Endodermal cell (in vitro differentiated cells): ENCODE measurements at regions not wholly inside any gene's neighbourhood (a gene's known extent, or its start where the extent isn't known, plus 50 kb on each side); places are given as distances from the start of the nearest gene placed in this dataset.

Source experiments
- DNase-seq: peaks from one replicate; pipeline ENCODE4 v3.0.0-alpha.2; 2017
- H3K27ac ChIP-seq: 2 replicates; pipeline ENCODE4 v1.5.1; 2013; ENCODE audit warnings: mild to moderate bottlenecking, low read depth, low read length, moderate library complexity
- H3K27me3 ChIP-seq: 2 replicates; pipeline ENCODE4 v1.6.1; 2013; ENCODE audit warnings: mild to moderate bottlenecking, low read length, moderate library complexity; ENCODE audit not compliant: insufficient read depth, control insufficient read depth, poor library complexity, severe bottlenecking
- H3K36me3 ChIP-seq: 2 replicates; pipeline ENCODE4 v1.7.0; 2013; ENCODE audit warnings: mild to moderate bottlenecking, low read length, moderate library complexity; ENCODE audit not compliant: control insufficient read depth, insufficient read depth
- H3K4me1 ChIP-seq: one replicate; pipeline ENCODE4 v1.7.0; 2013; ENCODE audit warnings: low read length; ENCODE audit not compliant: control insufficient read depth, insufficient read depth
- H3K4me3 ChIP-seq: 2 replicates; pipeline ENCODE4 v1.5.1; 2013; ENCODE audit warnings: mild to moderate bottlenecking, low read length, moderate library complexity
- H3K9ac ChIP-seq: 2 replicates; pipeline ENCODE4 v1.6.1; 2013; ENCODE audit warnings: mild to moderate bottlenecking, low read length, moderate library complexity; ENCODE audit not compliant: poor library complexity, severe bottlenecking; ENCODE audit errors: extremely low read depth
- H3K9me3 ChIP-seq: 2 replicates; pipeline ENCODE4 v1.6.1; 2013; ENCODE audit warnings: mild to moderate bottlenecking, low read length, moderate library complexity; ENCODE audit not compliant: control insufficient read depth
- H3K27ac Mint-ChIP-seq: 2 replicates; pipeline ENCODE4 v1.8.0; 2020; ENCODE audit warnings: mixed read lengths
- H3K27me3 Mint-ChIP-seq: 2 replicates; pipeline ENCODE4 v1.8.0; 2021; ENCODE audit warnings: mild to moderate bottlenecking, mixed read lengths; ENCODE audit not compliant: insufficient read depth
- H3K36me3 Mint-ChIP-seq: 2 replicates; pipeline ENCODE4 v1.8.0; 2020; ENCODE audit warnings: low read depth, mixed read lengths
- H3K4me1 Mint-ChIP-seq: 2 replicates; pipeline ENCODE4 v1.8.0; 2020; ENCODE audit warnings: mixed read lengths
- H3K4me3 Mint-ChIP-seq: 2 replicates; pipeline ENCODE4 v1.8.0; 2020; ENCODE audit warnings: mild to moderate bottlenecking, moderate library complexity, mixed read lengths
- H3K9me3 Mint-ChIP-seq: 2 replicates; pipeline ENCODE4 v1.8.0; 2020; ENCODE audit warnings: mild to moderate bottlenecking, mixed read lengths
- WGBS, 2 experiments: methylation state at CpG; one replicate each; pipeline versions ENCODE4 v1.1.5 to v1.1.7; 2013; ENCODE audit warnings: missing lambda C conversion rate in 2 of 2, mixed read lengths in 1 of 2; ENCODE audit not compliant: insufficient coverage in 1 of 2, insufficient read length in 1 of 2; 5-methylcytosine and 5-hydroxymethylcytosine counted together
- TF ChIP-seq, protein P1 (sequence below): fragments of 200-600 bp; sonication (generic); conservative IDR thresholded peaks from 2 replicates; pipeline ENCODE4 v1.5.0; 2021; ENCODE audit warnings: antibody characterized with exemption, mild to moderate bottlenecking

GRCh38 chr9:108456903-108457302 is 398.9 kb downstream of the ACTL7B start:
- Histone ChIP-seq H3K36me3 (no peaks in the 10 kb centered on the region), H3K27ac (no peak overlapping the region), H3K9ac (no peak overlapping the region), H3K9me3 (no peaks in the 10 kb centered on the region), H3K27me3 (no peaks in the 10 kb centered on the region), H3K4me1 (no peaks in the 10 kb centered on the region), H3K4me3 (no peak overlapping the region)
- DNase-seq = no peak
- H3K4me1 Mint-ChIP-seq = no peaks in the 10 kb centered on the region
- no peak overlapping the region for H3K27ac Mint-ChIP-seq
- H3K4me3 Mint-ChIP-seq = no peak overlapping the region
- no peaks in the 10 kb centered on the region for H3K9me3 Mint-ChIP-seq
- H3K36me3 Mint-ChIP-seq = no peaks in the 10 kb centered on the region
- TF ChIP-seq, protein P1, sequence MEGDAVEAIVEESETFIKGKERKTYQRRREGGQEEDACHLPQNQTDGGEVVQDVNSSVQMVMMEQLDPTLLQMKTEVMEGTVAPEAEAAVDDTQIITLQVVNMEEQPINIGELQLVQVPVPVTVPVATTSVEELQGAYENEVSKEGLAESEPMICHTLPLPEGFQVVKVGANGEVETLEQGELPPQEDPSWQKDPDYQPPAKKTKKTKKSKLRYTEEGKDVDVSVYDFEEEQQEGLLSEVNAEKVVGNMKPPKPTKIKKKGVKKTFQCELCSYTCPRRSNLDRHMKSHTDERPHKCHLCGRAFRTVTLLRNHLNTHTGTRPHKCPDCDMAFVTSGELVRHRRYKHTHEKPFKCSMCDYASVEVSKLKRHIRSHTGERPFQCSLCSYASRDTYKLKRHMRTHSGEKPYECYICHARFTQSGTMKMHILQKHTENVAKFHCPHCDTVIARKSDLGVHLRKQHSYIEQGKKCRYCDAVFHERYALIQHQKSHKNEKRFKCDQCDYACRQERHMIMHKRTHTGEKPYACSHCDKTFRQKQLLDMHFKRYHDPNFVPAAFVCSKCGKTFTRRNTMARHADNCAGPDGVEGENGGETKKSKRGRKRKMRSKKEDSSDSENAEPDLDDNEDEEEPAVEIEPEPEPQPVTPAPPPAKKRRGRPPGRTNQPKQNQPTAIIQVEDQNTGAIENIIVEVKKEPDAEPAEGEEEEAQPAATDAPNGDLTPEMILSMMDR = no peak
- peaks cover 6% of the 10 kb centered on the region for H3K27me3 Mint-ChIP-seq
- 88 to 90% methylated on average over 2 of the region's 2 CpGs for WGBS, 2 experiments

- Histone ChIP-seq H3K9ac (no peak overlapping the region), H3K36me3 (no peaks in the 10 kb centered on the region), H3K27ac (no peak overlapping the region), H3K27me3 (peaks cover 6% of the 10 kb centered on the region), H3K9me3 (no peaks in the 10 kb centered on the region), H3K4me3 (no peak overlapping the region), H3K4me1 (no peaks in the 10 kb centered on the region)
- Mint-ChIP-seq H3K36me3 (no peaks in the 10 kb centered on the region), H3K27me3 (peaks cover 4% of the 10 kb centered on the region), H3K4me1 (no peaks in the 10 kb centered on the region), H3K27ac (no peak overlapping the region), H3K9me3 (no peaks in the 10 kb centered on the region), H3K4me3 (no peak overlapping the region)
- no peak for DNase-seq
- 88 to 94% methylated on average over 5 to 8 of the region's 8 CpGs for WGBS, 2 experiments
- TF ChIP-seq, protein P1 = no peak
These were observed 410.2 kb downstream of the ACTL7B start for GRCh38 chr9:108445431-108446071.

DNA sequence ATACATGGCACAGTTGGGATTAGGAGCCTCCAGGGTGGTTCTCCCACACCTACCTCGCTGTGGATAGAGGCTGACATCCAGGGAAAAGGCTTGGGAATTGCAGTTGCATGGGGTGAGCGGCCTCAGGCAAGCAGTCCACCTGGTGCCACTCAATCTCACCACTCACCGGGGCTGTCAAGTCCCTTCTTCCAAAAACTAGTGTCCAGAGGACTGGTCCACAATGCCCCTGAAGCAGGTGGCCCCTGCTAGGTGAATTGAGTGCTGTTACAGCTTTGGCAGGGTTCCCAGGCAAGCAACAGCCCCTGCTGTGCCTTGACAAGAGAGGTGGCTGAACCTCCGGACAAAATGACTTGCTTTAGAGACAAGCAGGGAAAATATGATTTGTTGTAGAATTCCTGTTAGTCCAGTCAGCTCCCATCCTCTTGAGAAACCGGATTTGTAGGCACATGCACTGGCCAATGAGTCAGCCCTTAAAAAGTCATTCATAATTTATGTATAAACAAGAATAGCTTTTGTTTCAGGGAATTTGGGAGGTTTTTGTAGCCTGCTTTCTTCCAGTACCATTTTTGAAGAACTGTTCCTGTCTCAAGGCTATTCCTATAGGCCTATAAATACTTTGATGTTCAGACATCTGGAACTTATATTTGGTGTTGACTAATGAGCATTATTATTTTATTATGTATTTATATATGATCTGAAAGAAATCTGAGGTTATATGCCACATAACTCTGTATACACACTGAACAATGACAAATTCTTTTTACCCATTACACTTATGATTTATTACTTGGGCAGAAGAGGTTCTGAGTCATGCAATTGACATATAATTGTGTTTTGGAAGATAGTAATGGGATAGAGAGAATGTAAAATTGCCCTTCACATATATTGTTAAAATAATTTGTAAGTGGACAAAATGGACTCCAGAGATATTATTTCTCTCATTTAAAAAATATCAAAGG is 411.1 kb downstream of the ACTL7B start:
- Histone ChIP-seq H3K27me3 (peaks cover 6% of the 10 kb centered on the region), H3K9ac (no peak overlapping the region), H3K4me3 (no peak overlapping the region), H3K4me1 (no peaks in the 10 kb centered on the region), H3K9me3 (no peaks in the 10 kb centered on the region), H3K27ac (no peak overlapping the region), H3K36me3 (no peaks in the 10 kb centered on the region)
- no peak for DNase-seq
- Mint-ChIP-seq H3K9me3 (no peaks in the 10 kb centered on the region), H3K27ac (no peak overlapping the region), H3K4me3 (no peak overlapping the region), H3K27me3 (peaks cover 4% of the 10 kb centered on the region), H3K36me3 (no peaks in the 10 kb centered on the region), H3K4me1 (no peaks in the 10 kb centered on the region)
- WGBS, 2 experiments = 81 to 84% methylated on average over 3 to 5 of the region's 5 CpGs
- TF ChIP-seq, protein P1 = no peak
